ENCODE measurements at regions not wholly inside any gene's neighbourhood (a gene's known extent, or its start where the extent isn't known, plus 50 kb on each side); places are given as distances from the start of the nearest gene placed in this dataset.

GRCh38 chr13:85993567-85993966, 194.3 kb upstream of the SLITRK6 start:
- H3K36me3 Mint-ChIP-seq (ENCODE audit: insufficient read depth in 1 of 3, low read depth in 3 of 3): no peaks in the 10 kb centered on the region; a peak in 1 of 7 replicates

More at GRCh38 chr13:85993567-85993966, 194.3 kb upstream of the SLITRK6 start:
- H2BK5ac ChIP-seq (ENCODE audit: insufficient read length, low read length): no peak overlapping the region
- H3K23me2 ChIP-seq (ENCODE audit: insufficient read length, low read depth, low read length, poor library complexity, severe bottlenecking): no peaks in the 10 kb centered on the region
- no peak overlapping the region for H3K27ac ChIP-seq (ENCODE audit: insufficient read length, low read depth, low read length)
- no peak overlapping the region for H4K8ac ChIP-seq (replicated peaks; ENCODE audit: insufficient read length, low read depth, low read length)
- no peaks in the 10 kb centered on the region for H3K4me1 ChIP-seq (ENCODE audit: insufficient read depth, low read length)
- no peaks in the 10 kb centered on the region for H3K27me3 ChIP-seq (ENCODE audit: insufficient read depth, low read length)
- no peak overlapping the region for H4K91ac ChIP-seq (ENCODE audit: insufficient read length, low read depth, low read length)
- no peak overlapping the region for H3T11ph ChIP-seq (ENCODE audit: low read length)
- no peak overlapping the region for H4K5ac ChIP-seq (ENCODE audit: insufficient read length, low read depth, low read length)
- TF ChIP-seq CTCF (conservative IDR thresholded peaks at IDR 0.05): no peak
- no peak overlapping the region for H2BK120ac ChIP-seq (ENCODE audit: low read depth, low read length, poor library complexity, severe bottlenecking)
- no peak overlapping the region for H2AK5ac ChIP-seq (ENCODE audit: insufficient read length, low read length)
- H2BK15ac ChIP-seq (ENCODE audit: low read depth, low read length): no peak overlapping the region
- WGBS (ENCODE audit: extremely low coverage, insufficient read length, low lambda C conversion rate): no CpG with 5 or more reads among the region's 1 CpG
- H3K56ac ChIP-seq (ENCODE audit: insufficient read length, low read depth, low read length): no peak overlapping the region
- no peak overlapping the region for H3K4me2 ChIP-seq (ENCODE audit: insufficient read depth, insufficient read length, low read length)
- Mint-ChIP-seq H3K9me3 (no peaks in the 10 kb centered on the region), H3K4me1 (0 out of 4 replicates have a peak, but pooled peaks cover 0 to 2% of the 10 kb centered on the region in 2 experiments), H3K4me3 (no peak overlapping the region), H3K27me3 (ENCODE audit: low read depth) (no peaks in the 10 kb centered on the region), H3K27ac (no peak overlapping the region)
- H3K79me1 ChIP-seq (ENCODE audit: insufficient read depth, low read depth, low read length, poor library complexity, severe bottlenecking): no peaks in the 10 kb centered on the region
- H4K20me1 ChIP-seq (ENCODE audit: control insufficient read depth, insufficient read depth, insufficient read length): no peaks in the 10 kb centered on the region
- H3K79me2 ChIP-seq (ENCODE audit: insufficient read depth, low read length): no peaks in the 10 kb centered on the region
- H2BK12ac ChIP-seq (ENCODE audit: insufficient read length, low read depth, low read length): no peak overlapping the region
- no peak for DNase-seq
- H3K9ac ChIP-seq (ENCODE audit: extremely low read depth, insufficient read length, low read length): no peak overlapping the region
- no peak overlapping the region for H2AFZ ChIP-seq (ENCODE audit: low read length)
- no peaks in the 10 kb centered on the region for H3K9me3 ChIP-seq (ENCODE audit: control insufficient read depth, low read depth, low read length)
- no peak overlapping the region for H3K18ac ChIP-seq (ENCODE audit: insufficient read length, low read depth, low read length)
- H2BK20ac ChIP-seq (ENCODE audit: low read depth, low read length, poor library complexity, severe bottlenecking): no peak overlapping the region
- H3K23ac ChIP-seq (ENCODE audit: insufficient read length, low read depth, low read length): no peak overlapping the region
- no peak overlapping the region for H3K4ac ChIP-seq (ENCODE audit: low read depth, low read length)
- H3K14ac ChIP-seq (ENCODE audit: insufficient read depth, low read length): no peak overlapping the region

All from H9 (cell line).